LNCAP (cell line): ENCODE measurements at regions not wholly inside any gene's neighbourhood (a gene's known extent, or its start where the extent isn't known, plus 50 kb on each side); places are given as distances from the start of the nearest gene placed in this dataset.

Source experiments
- CTCF ChIP-seq: fragments of 450-650 bp; IDR thresholded peaks from 2 replicates; pipeline ENCODE4 v1.5.1; 2017; ENCODE audit warnings: mild to moderate bottlenecking

- no peak for TF ChIP-seq CTCF
Observed at GRCh38 chr18:40035966-40036365, 1919.1 kb upstream of the PIK3C3 start.

GRCh38 chr18:40032076-40032475, 1923.0 kb upstream of the PIK3C3 start:
- no peak for TF ChIP-seq CTCF

- no peak for TF ChIP-seq CTCF
Observed at GRCh38 chr18:40031435-40031834, 1923.6 kb upstream of the PIK3C3 start.

GRCh38 chr18:40019797-40020392, 1935.1 kb upstream of the PIK3C3 start:
- no peak for TF ChIP-seq CTCF

GRCh38 chr18:40018266-40018665, 1936.8 kb upstream of the PIK3C3 start:
- no peak for TF ChIP-seq CTCF

GRCh38 chr18:40017021-40017420, 1938.0 kb upstream of the PIK3C3 start:
- no peak for TF ChIP-seq CTCF

- TF ChIP-seq CTCF, result no peak
Observed at GRCh38 chr18:40016405-40016804, 1938.6 kb upstream of the PIK3C3 start.

- no peak for TF ChIP-seq CTCF
Observed at GRCh38 chr18:40013001-40013609, 1941.9 kb upstream of the PIK3C3 start.
